Epidermal melanocyte (primary cell): ENCODE measurements at regions not wholly inside any gene's neighbourhood (a gene's known extent, or its start where the extent isn't known, plus 50 kb on each side); places are given as distances from the start of the nearest gene placed in this dataset.
"Not testable (repeated sequence)": the region's sequence is repeated elsewhere in the genome, so short reads cannot be mapped to it uniquely, and the experiment has no call there.

Source experiments
- DNase-seq: peaks from one replicate; pipeline ENCODE4 v3.0.0; 2011; ENCODE audit warnings: low spot score; ENCODE audit not compliant: insufficient read length

GRCh38 chr2:217346043-217346442, 486.2 kb upstream of the TNP1 start:
- DNase-seq, result not testable (repeated sequence)

- no peak for DNase-seq
Observed at GRCh38 chr2:217340899-217341298, 481.0 kb upstream of the TNP1 start.

DNA sequence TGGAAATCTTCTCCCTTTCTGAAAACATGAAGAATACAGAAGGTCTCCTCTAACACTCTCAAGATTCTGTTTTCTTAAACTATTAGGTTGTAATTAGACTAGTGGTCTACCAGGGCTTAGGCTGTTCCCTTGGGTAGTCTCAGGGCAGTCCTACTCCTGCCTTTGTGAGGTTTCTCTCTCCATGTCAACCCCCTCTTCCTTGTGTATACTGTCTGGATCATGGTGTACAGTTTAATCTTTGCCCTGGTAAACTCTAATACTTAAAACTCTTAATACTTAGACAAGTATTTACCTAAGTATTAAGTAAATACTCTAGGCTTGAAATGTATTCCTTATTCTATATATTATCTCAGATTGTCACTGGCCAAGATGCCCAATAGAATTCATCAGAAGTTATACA, 480.3 kb upstream of the TNP1 start:
- no peak for DNase-seq

DNA sequence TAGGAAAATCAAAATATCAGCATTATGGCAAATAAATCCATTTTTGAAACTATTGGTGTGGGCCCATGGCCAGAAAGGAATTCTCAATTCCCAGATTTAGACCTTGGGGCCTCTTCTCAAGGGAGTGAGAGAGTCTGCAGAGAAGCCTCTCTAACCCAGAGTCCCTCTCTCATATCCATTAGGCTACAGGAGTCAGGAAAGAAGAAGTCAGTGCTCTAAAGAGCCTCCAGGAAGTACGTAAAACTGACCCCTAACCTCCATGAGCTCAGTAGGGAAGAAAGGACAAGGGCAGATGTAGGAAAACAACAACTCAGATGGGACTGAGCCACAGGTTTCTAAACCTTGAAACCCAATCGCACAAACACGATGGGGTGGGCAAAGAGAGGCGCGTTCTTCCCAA, 479.9 kb upstream of the TNP1 start:
- DNase-seq, result no peak

DNA sequence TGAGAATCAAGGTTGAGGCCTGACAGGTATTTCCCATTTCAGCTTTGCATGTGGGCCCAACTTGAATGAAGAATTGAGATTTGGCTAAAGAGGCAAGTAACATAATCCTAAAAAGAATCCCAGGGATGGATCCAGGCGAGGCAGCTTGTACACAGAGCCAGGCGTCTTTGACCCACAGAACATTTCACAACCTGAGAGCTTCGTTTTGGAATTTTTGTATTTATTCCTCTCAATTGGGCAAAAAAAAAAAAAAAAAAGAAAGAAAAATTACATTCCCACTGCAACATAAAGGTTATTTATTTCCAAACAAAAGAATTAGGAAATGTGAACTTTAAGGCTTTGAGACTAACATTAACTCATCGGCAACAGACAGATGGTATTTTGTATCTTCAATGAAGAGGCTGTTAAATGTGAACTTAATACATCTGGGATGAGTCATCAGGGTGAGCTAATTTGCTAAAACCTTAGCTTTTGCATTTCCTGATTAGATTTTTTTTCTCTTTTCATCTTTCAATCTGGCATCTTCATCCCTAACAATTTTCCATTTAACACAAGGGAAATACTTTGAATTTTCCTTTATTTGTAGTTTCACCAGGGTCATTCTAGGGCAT, 478.5 kb upstream of the TNP1 start:
- no peak for DNase-seq

DNA sequence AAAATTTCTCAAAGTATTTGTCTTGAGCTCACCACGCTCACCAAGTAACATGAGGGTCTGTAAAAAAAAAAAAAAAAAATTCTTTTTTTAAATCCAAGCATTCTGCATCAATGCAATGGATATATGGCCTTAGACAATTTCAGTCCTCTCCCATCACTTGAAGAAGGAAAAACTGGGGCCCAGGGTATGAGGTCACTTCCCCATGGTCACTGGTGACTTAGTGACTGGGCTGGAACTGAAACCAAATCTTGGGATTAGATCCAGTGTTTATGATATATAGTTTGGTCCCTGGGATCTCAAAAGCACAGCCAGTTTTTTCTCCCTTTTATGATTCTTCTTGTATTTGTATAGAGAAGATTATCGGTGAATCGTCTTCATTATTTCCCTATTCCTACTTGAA, 477.9 kb upstream of the TNP1 start:
- DNase-seq, result no peak

GRCh38 chr2:217336694-217337093, 476.8 kb upstream of the TNP1 start:
- DNase-seq, result no peak

- no peak for DNase-seq
Observed at GRCh38 chr2:217335341-217335966, 475.6 kb upstream of the TNP1 start.

DNA sequence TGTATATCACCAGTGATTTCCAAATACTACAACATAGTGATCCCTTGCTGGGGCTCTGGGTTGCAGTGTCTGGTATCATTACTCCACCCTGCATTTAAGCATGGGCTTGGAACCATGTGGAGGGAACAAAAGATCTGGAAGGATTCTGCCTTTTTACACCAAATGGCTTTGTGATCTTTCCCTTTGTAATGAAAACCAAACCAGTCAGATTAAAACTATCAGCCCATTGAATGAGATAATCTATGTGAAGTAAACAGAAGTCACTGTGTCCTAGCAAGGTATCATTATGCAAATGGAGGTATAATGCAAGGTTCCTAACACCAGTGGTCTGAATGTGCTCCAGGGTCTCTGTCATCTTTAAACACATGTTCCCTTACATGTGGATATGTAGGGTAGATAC, 474.7 kb upstream of the TNP1 start:
- no peak for DNase-seq

DNA sequence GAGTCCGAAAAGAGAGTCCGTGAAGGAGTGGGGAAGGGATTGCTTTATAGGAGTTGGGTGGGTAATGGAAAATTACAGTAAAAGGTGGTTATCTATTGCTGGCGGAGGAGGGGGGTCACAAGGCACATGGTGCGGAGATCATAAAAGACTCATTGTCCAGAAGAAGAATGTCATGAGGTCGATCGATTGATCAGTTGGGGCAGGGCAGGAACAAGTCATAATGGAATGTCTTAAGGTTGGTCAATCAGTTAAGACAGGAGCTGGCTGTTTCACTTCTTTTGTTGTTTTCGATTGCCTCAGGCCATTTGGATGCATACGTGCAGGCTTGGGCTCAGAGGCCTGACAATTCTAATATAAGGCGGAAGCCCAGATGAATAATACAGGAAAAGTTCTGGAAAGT, 473.0 kb upstream of the TNP1 start:
- no peak for DNase-seq

GRCh38 chr2:217332417-217332791, 472.5 kb upstream of the TNP1 start:
- no peak for DNase-seq

GRCh38 chr2:217331523-217332416, 471.9 kb upstream of the TNP1 start:
- no peak for DNase-seq

DNA sequence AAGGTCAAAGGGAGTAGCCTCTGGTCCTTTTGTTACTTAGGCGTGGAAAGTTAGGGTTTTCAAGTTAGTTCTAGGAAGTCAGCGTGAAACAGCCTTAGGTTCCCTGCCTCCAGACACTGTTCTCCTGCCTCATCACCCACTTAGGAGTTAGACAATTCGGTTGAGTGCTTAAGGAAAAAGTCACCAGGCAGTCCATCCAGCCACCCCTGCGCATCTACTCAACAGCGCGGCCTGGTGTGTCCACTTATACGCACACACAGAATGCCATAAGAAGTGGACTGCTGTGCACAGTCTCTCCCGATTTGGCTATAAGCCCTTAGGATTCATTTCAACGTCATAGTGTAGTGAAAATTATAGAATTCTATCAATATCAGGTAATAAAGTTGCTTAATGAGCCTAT, 470.8 kb upstream of the TNP1 start:
- DNase-seq, result no peak

DNA sequence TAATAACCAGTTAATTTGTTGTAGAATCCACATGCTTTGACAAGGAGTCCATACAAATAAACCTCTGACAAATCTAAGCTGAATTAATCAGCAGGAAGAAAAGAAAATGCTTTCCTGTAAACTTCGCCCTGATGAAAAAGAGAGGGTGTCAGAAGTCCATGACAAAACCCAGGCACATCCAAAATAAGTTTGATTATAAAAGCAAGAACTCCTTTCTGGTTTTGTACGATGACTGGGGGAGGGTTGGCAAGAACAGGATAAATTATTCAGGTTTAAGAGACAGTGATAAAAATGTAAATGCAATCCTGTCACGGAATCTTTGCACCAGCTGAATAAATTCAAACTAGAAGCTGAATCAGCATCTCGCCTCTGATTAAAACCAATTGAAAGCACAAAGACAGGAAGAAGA, 469.2 kb upstream of the TNP1 start:
- DNase-seq, result no peak

- DNase-seq, result no peak
Observed at GRCh38 chr2:217328622-217328978, 468.7 kb upstream of the TNP1 start.

- DNase-seq, result no peak
Observed at GRCh38 chr2:217327953-217328621, 468.2 kb upstream of the TNP1 start.

- no peak for DNase-seq
Observed at GRCh38 chr2:217326238-217327022, 466.6 kb upstream of the TNP1 start.

DNA sequence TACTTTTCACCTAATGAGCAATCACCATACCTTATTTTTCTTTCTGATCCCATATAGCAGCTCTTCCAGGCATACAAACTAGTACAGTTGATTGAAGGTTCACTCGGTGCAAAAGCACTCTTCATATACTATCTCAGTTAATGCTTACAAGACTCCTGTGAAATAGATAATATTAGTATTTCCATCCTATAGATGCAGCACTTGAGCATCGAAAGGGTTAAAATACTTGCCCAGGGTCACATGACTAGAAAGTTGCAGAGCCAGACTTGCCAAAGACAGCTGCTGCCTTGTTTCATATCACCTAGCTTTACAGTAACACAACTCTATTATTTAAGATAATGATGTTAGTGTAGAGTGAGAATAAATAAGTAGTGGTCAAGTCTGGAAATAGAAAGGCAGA, 466.0 kb upstream of the TNP1 start:
- no peak for DNase-seq

- no peak for DNase-seq
Observed at GRCh38 chr2:217325251-217325650, 465.4 kb upstream of the TNP1 start.

- no peak for DNase-seq
Observed at GRCh38 chr2:217316743-217317142, 456.9 kb upstream of the TNP1 start.

- DNase-seq, result no peak
Observed at GRCh38 chr2:217314021-217314460, 454.2 kb upstream of the TNP1 start.
